Neural progenitor cell (in vitro differentiated cells): ENCODE measurements at regions not wholly inside any gene's neighbourhood (a gene's known extent, or its start where the extent isn't known, plus 50 kb on each side); places are given as distances from the start of the nearest gene placed in this dataset.

Source experiments
- EZH2 ChIP-seq: fragments of 200-600 bp; sonication (generic); IDR thresholded peaks from 2 replicates; pipeline ENCODE4 v1.6.1; 2017; ENCODE audit warnings: antibody characterized with exemption, mild to moderate bottlenecking, moderate library complexity
- EZH2phosphoT487 ChIP-seq: fragments of 200-600 bp; sonication (generic); IDR thresholded peaks from 2 replicates; pipeline ENCODE4 v1.6.1; 2017; ENCODE audit warnings: antibody characterized with exemption
- TF ChIP-seq, protein P1 (sequence below): fragments of 200-600 bp; sonication (generic); IDR thresholded peaks from 2 replicates; pipeline ENCODE4 v1.5.1; 2017; ENCODE audit warnings: antibody characterized with exemption, mild to moderate bottlenecking

GRCh38 chr16:79480929-79481328 is 119.6 kb downstream of the MAF start:
- no peak for TF ChIP-seq EZH2phosphoT487
- TF ChIP-seq, protein P1, sequence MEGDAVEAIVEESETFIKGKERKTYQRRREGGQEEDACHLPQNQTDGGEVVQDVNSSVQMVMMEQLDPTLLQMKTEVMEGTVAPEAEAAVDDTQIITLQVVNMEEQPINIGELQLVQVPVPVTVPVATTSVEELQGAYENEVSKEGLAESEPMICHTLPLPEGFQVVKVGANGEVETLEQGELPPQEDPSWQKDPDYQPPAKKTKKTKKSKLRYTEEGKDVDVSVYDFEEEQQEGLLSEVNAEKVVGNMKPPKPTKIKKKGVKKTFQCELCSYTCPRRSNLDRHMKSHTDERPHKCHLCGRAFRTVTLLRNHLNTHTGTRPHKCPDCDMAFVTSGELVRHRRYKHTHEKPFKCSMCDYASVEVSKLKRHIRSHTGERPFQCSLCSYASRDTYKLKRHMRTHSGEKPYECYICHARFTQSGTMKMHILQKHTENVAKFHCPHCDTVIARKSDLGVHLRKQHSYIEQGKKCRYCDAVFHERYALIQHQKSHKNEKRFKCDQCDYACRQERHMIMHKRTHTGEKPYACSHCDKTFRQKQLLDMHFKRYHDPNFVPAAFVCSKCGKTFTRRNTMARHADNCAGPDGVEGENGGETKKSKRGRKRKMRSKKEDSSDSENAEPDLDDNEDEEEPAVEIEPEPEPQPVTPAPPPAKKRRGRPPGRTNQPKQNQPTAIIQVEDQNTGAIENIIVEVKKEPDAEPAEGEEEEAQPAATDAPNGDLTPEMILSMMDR = no peak
- TF ChIP-seq EZH2 = no peak
